GM12878 (cell line): ENCODE measurements at regions not wholly inside any gene's neighbourhood (a gene's known extent, or its start where the extent isn't known, plus 50 kb on each side); places are given as distances from the start of the nearest gene placed in this dataset.

Experiments
- ATAC-seq: fragments of 200-7000 bp; cut with Tn5 transposase; 3 replicates; pipeline ENCODE4 v1.9.1; 2020; ENCODE audit warnings: mild to moderate bottlenecking, moderate library complexity
- BruUV-seq: library from RNA; stranded (reverse); fragments of 400-500 nt; replicated peaks from 2 replicates; lab custom pipeline; 2021; lab: Mats Ljungman, UMichigan
- CTCF ChIA-PET: fragments of 300-600 bp; sonication (Branson Sonifier 250); formaldehyde crosslinking; extraction: SDS; loops from one replicate; lab custom pipeline; 2021; ENCODE audit warnings: inconsistent platforms; lab: Yijun Ruan, JAX
- POLR2A ChIA-PET: fragments of 350-600 bp; formaldehyde crosslinking; extraction: SDS; loops from one replicate; lab custom pipeline; 2021; ENCODE audit warnings: inconsistent platforms; lab: Charles Lee
- RAD21 ChIA-PET: fragments of 300-600 bp; sonication (Branson Sonifier 250); formaldehyde crosslinking; loops from one replicate; lab custom pipeline; 2023; ENCODE audit warnings: antibody characterized with exemption; ENCODE audit not compliant: unreplicated experiment; lab: Charles Lee
- SMC1A ChIA-PET: fragments of 300-600 bp; sonication (Branson Sonifier 250); formaldehyde crosslinking; loops from one replicate; lab custom pipeline; 2023; ENCODE audit not compliant: unreplicated experiment, uncharacterized antibody; lab: Charles Lee
- DNase-seq: peaks from one replicate; pipeline ENCODE4 v3.0.0-alpha.2; 2011; ENCODE audit warnings: low read depth, low spot score
- FAIRE-seq: peaks from 3 replicates; lab custom pipeline; 2011; peaks lifted over from hg19 to GRCh38; lab: Jason Lieb, UNC
- H2AFZ ChIP-seq: 2 replicates; pipeline ENCODE4 v1.6.0; 2011; ENCODE audit warnings: low read depth, low read length, control low read depth; ENCODE audit not compliant: control insufficient read depth
- H3K27ac ChIP-seq: 2 replicates; pipeline ENCODE4 v1.5.1; 2011; ENCODE audit warnings: control low read depth; ENCODE audit not compliant: control insufficient read depth, insufficient read depth
- H3K27me3 ChIP-seq, 2 experiments: replicated peaks in 1 of 2; 2 replicates each; pipeline versions ENCODE4 v1.6.0 to v1.6.1; 2011; ENCODE audit warnings: low read length in 1 of 2; ENCODE audit not compliant: control insufficient read depth in 2 of 2, insufficient read depth in 2 of 2
- H3K36me3 ChIP-seq, 2 experiments: 2 replicates each; pipeline ENCODE4 v1.5.1; 2011; ENCODE audit warnings: low read length in 1 of 2; ENCODE audit not compliant: control insufficient read depth in 2 of 2, insufficient read depth in 2 of 2
- H3K4me1 ChIP-seq: 2 replicates; pipeline ENCODE4 v1.6.1; 2011; ENCODE audit warnings: mild to moderate bottlenecking, low read length, moderate library complexity, mixed read lengths; ENCODE audit not compliant: control insufficient read depth, insufficient read depth
- H3K4me2 ChIP-seq: 2 replicates; pipeline ENCODE4 v1.6.0; 2011; ENCODE audit warnings: control low read depth; ENCODE audit not compliant: control insufficient read depth, insufficient read depth
- H3K4me3 ChIP-seq: fragments of 200-600 bp; sonication (generic); 2 replicates; pipeline ENCODE4 v1.5.1; 2016
- H3K79me2 ChIP-seq: 2 replicates; pipeline ENCODE4 v1.6.0; 2011; ENCODE audit warnings: low read length; ENCODE audit not compliant: control insufficient read depth, insufficient read depth
- H3K9ac ChIP-seq: 2 replicates; pipeline ENCODE4 v1.8.0; 2011; ENCODE audit warnings: low read length, control low read depth, mixed read lengths; ENCODE audit not compliant: control insufficient read depth, insufficient read depth
- H3K9me3 ChIP-seq: replicated peaks from 3 replicates; pipeline ENCODE4 v1.5.1; 2011; ENCODE audit warnings: mild to moderate bottlenecking, low read length; ENCODE audit not compliant: control insufficient read depth, insufficient read depth
- H4K20me1 ChIP-seq: 2 replicates; pipeline ENCODE4 v1.6.0; 2011; ENCODE audit not compliant: control insufficient read depth, insufficient read depth
- BHLHE40 ChIP-seq, 2 experiments: fragments of 450-650 bp in 1 of 2; IDR thresholded peaks; 2 replicates each; pipeline ENCODE4 v1.6.1; 2011 to 2017; ENCODE audit warnings: low read depth in 2 of 2, borderline replicate concordance in 1 of 2, improper control_type of control experiment in 1 of 2, low read length in 1 of 2, mild to moderate bottlenecking in 1 of 2
- CHD1 ChIP-seq: IDR thresholded peaks from 2 replicates; pipeline ENCODE4 v1.6.1; 2012; ENCODE audit warnings: low read depth, low read length, improper control_type of control experiment
- CREM ChIP-seq: IDR thresholded peaks from 2 replicates; pipeline ENCODE4 v1.6.1; 2014; ENCODE audit warnings: antibody characterized with exemption, low read depth
- EZH2 ChIP-seq: IDR thresholded peaks from 2 replicates; pipeline ENCODE4 v1.6.1; 2012; ENCODE audit warnings: low read depth, mild to moderate bottlenecking, control low read depth, inconsistent platforms, low read length, borderline replicate concordance; ENCODE audit not compliant: control insufficient read depth
- GATAD2B ChIP-seq: fragments of 450-650 bp; conservative IDR thresholded peaks from 2 replicates; pipeline ENCODE4 v1.6.1; 2017; ENCODE audit warnings: low read depth, mild to moderate bottlenecking, moderate library complexity
- MTA3 ChIP-seq: IDR thresholded peaks from 2 replicates; pipeline ENCODE4 v1.6.1; 2012; ENCODE audit warnings: low read length, inconsistent platforms, borderline replicate concordance
- NFYB ChIP-seq: IDR thresholded peaks from 2 replicates; pipeline ENCODE4 v1.6.1; 2011; ENCODE audit warnings: low read depth, mild to moderate bottlenecking, low read length, improper control_type of control experiment, moderate library complexity; ENCODE audit not compliant: insufficient read depth
- ZNF274 ChIP-seq: IDR thresholded peaks from one replicate; pipeline ENCODE4 v1.8.0; 2011; ENCODE audit not compliant: insufficient read length, insufficient read depth
- WGBS: methylation state at CpG from one replicate; pipeline ENCODE4 v1.1.6; 2016; ENCODE audit warnings: low lambda C conversion rate; ENCODE audit not compliant: insufficient replicate concordance, insufficient coverage; ENCODE audit errors: missing lambda C conversion rate; 5-methylcytosine and 5-hydroxymethylcytosine counted together
- in situ Hi-C: fragments of 300-500 bp; cut with MboI; formaldehyde crosslinking; loops from 9 replicates; pipeline ENCODE4 v1.14.3; 2018; ENCODE audit warnings: mixed read lengths
- intact Hi-C: fragments of 100-400 bp; cut with micrococcal nuclease; formaldehyde crosslinking; loops from one replicate; pipeline ENCODE4 v1.14.2; 2022; ENCODE audit not compliant: unreplicated experiment
- TF ChIP-seq, protein P1 (sequence below): fragments of 450-650 bp; IDR thresholded peaks from 2 replicates; pipeline ENCODE4 v1.6.1; 2018; ENCODE audit warnings: mild to moderate bottlenecking, low read depth, moderate library complexity; ENCODE audit not compliant: partially characterized antibody

DNA sequence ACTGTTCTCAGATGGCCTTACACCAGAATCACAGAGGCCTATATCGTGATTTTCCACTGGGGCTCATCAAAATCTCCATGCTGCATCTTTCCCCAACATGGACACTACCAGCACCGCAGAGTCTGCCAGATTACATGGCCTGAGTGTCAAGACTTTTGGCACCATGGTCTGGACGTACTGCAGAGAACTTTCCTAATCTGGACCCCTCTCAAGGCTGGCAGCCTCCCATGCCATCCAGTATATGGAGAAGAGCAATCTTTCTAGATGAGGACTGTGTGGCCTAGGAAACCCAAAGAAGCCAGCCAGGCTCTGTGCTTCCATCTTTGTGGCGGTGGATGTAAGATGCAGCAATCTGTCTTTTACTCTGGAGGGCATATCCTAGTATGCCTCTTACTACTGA is 139.2 kb downstream of the ADAMTS15 start:
- Histone ChIP-seq H4K20me1 (no peaks in the 10 kb centered on the region), H3K4me1 (no peaks in the 10 kb centered on the region), H3K9me3 (no peaks in the 10 kb centered on the region), H3K36me3 (no peaks in the 10 kb centered on the region), H3K4me3 (no peak overlapping the region), H3K27me3 (0 out of 4 replicates have a peak, but pooled peaks cover 2% of the 10 kb centered on the region in 2 experiments), H3K4me2 (no peak overlapping the region), H3K79me2 (no peaks in the 10 kb centered on the region), H3K9ac (no peak overlapping the region), H2AFZ (no peak overlapping the region), H3K27ac (no peak overlapping the region)
- SMC1A ChIA-PET: no interaction called here
- intact Hi-C loops (no loop called here), in situ Hi-C loops (no loop called here)
- DNase-seq (no peak), ATAC-seq (no peak), FAIRE-seq (no peak)
- TF ChIP-seq, protein P1, sequence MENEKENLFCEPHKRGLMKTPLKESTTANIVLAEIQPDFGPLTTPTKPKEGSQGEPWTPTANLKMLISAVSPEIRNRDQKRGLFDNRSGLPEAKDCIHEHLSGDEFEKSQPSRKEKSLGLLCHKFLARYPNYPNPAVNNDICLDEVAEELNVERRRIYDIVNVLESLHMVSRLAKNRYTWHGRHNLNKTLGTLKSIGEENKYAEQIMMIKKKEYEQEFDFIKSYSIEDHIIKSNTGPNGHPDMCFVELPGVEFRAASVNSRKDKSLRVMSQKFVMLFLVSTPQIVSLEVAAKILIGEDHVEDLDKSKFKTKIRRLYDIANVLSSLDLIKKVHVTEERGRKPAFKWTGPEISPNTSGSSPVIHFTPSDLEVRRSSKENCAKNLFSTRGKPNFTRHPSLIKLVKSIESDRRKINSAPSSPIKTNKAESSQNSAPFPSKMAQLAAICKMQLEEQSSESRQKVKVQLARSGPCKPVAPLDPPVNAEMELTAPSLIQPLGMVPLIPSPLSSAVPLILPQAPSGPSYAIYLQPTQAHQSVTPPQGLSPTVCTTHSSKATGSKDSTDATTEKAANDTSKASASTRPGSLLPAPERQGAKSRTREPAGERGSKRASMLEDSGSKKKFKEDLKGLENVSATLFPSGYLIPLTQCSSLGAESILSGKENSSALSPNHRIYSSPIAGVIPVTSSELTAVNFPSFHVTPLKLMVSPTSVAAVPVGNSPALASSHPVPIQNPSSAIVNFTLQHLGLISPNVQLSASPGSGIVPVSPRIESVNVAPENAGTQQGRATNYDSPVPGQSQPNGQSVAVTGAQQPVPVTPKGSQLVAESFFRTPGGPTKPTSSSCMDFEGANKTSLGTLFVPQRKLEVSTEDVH: no peak
- TF ChIP-seq GATAD2B (no peak), NFYB (no peak), ZNF274 (no peak), EZH2 (no peak), MTA3 (no peak), CHD1 (no peak), BHLHE40 (IDR thresholded peaks at IDR 0.05; ENCODE audit: borderline replicate concordance in 1 of 2, low read depth in 2 of 2, low read length in 1 of 2) (no peak), CREM (no peak)
- RAD21 ChIA-PET: no interaction called here
- POLR2A ChIA-PET: no interaction called here
- 20% methylated on average over 4 of the region's 4 CpGs for WGBS
- no TSS peak for BruUV-seq
- CTCF ChIA-PET: no interaction called here
